ENCODE measurements at regions not wholly inside any gene's neighbourhood (a gene's known extent, or its start where the extent isn't known, plus 50 kb on each side); places are given as distances from the start of the nearest gene placed in this dataset.

GRCh38 chr14:55758796-55759195 is 178.8 kb downstream of the KTN1 start:
- peaks cover 17% of the 10 kb centered on the region for H3K4me1 ChIP-seq (ENCODE audit: insufficient read depth, low read length, poor library complexity, severe bottlenecking)
- no TSS peak for BruUV-seq (replicated peaks)
- H3K27ac ChIP-seq (ENCODE audit: low read depth, low read length, poor library complexity, severe bottlenecking) = no peak overlapping the region
- DNase-seq (ENCODE audit: low spot score) = peak; percentile 21
- H3K27me3 ChIP-seq (replicated peaks; ENCODE audit: insufficient read depth, low read depth, low read length, poor library complexity) = no peaks in the 10 kb centered on the region
- H3K36me3 ChIP-seq (ENCODE audit: insufficient read depth, low read length, poor library complexity, severe bottlenecking) = no peaks in the 10 kb centered on the region
- no peak for TF ChIP-seq EZH2 (IDR thresholded peaks at IDR 0.05; ENCODE audit: borderline replicate concordance, low read depth, low read length, poor library complexity, severe bottlenecking)
- TF ChIP-seq, protein P1, sequence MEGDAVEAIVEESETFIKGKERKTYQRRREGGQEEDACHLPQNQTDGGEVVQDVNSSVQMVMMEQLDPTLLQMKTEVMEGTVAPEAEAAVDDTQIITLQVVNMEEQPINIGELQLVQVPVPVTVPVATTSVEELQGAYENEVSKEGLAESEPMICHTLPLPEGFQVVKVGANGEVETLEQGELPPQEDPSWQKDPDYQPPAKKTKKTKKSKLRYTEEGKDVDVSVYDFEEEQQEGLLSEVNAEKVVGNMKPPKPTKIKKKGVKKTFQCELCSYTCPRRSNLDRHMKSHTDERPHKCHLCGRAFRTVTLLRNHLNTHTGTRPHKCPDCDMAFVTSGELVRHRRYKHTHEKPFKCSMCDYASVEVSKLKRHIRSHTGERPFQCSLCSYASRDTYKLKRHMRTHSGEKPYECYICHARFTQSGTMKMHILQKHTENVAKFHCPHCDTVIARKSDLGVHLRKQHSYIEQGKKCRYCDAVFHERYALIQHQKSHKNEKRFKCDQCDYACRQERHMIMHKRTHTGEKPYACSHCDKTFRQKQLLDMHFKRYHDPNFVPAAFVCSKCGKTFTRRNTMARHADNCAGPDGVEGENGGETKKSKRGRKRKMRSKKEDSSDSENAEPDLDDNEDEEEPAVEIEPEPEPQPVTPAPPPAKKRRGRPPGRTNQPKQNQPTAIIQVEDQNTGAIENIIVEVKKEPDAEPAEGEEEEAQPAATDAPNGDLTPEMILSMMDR (conservative IDR thresholded peaks at IDR 0.05; ENCODE audit: low read depth, low read length) = no peak
- intact Hi-C loops (cut with micrococcal nuclease; ENCODE audit: unreplicated experiment) = no loop called here
- no peaks in the 10 kb centered on the region for H3K9me3 ChIP-seq (ENCODE audit: low read depth, low read length, poor library complexity, severe bottlenecking)
- ChIA-PET POLR2A (ENCODE audit: low non-redundant PET) (no interaction called here), CTCF (no interaction called here)
- no peak overlapping the region for H3K4me3 ChIP-seq (ENCODE audit: low read depth, low read length, poor library complexity, severe bottlenecking)

- no TSS peak for BruUV-seq (replicated peaks)
- POLR2A ChIA-PET (ENCODE audit: low non-redundant PET) = no interaction called here
- H3K36me3 ChIP-seq (ENCODE audit: insufficient read depth, low read length, poor library complexity, severe bottlenecking) = no peaks in the 10 kb centered on the region
- no peak for DNase-seq (ENCODE audit: low spot score)
- peaks cover 17% of the 10 kb centered on the region for H3K4me1 ChIP-seq (ENCODE audit: insufficient read depth, low read length, poor library complexity, severe bottlenecking)
- TF ChIP-seq EZH2 (IDR thresholded peaks at IDR 0.05; ENCODE audit: borderline replicate concordance, low read depth, low read length, poor library complexity, severe bottlenecking) = no peak
- TF ChIP-seq, protein P1 (conservative IDR thresholded peaks at IDR 0.05; ENCODE audit: low read depth, low read length) = no peak
- H3K27me3 ChIP-seq (replicated peaks; ENCODE audit: insufficient read depth, low read depth, low read length, poor library complexity) = no peaks in the 10 kb centered on the region
- CTCF ChIA-PET = no interaction called here
- no peak overlapping the region for H3K4me3 ChIP-seq (ENCODE audit: low read depth, low read length, poor library complexity, severe bottlenecking)
- no peaks in the 10 kb centered on the region for H3K9me3 ChIP-seq (ENCODE audit: low read depth, low read length, poor library complexity, severe bottlenecking)
- H3K27ac ChIP-seq (ENCODE audit: low read depth, low read length, poor library complexity, severe bottlenecking) = no peak overlapping the region
- intact Hi-C loops (cut with micrococcal nuclease; ENCODE audit: unreplicated experiment) = no loop called here
Measured at GRCh38 chr14:55760789-55761566, 181.0 kb downstream of the KTN1 start.

- peaks cover 17% of the 10 kb centered on the region for H3K4me1 ChIP-seq (ENCODE audit: insufficient read depth, low read length, poor library complexity, severe bottlenecking)
- POLR2A ChIA-PET (ENCODE audit: low non-redundant PET) = no interaction called here
- no peak overlapping the region for H3K27ac ChIP-seq (ENCODE audit: low read depth, low read length, poor library complexity, severe bottlenecking)
- CTCF ChIA-PET = no interaction called here
- BruUV-seq (replicated peaks) = no TSS peak
- no peaks in the 10 kb centered on the region for H3K9me3 ChIP-seq (ENCODE audit: low read depth, low read length, poor library complexity, severe bottlenecking)
- DNase-seq (ENCODE audit: low spot score) = no peak
- no peaks in the 10 kb centered on the region for H3K36me3 ChIP-seq (ENCODE audit: insufficient read depth, low read length, poor library complexity, severe bottlenecking)
- H3K27me3 ChIP-seq (replicated peaks; ENCODE audit: insufficient read depth, low read depth, low read length, poor library complexity) = no peaks in the 10 kb centered on the region
- no peak overlapping the region for H3K4me3 ChIP-seq (ENCODE audit: low read depth, low read length, poor library complexity, severe bottlenecking)
- TF ChIP-seq EZH2 (IDR thresholded peaks at IDR 0.05; ENCODE audit: borderline replicate concordance, low read depth, low read length, poor library complexity, severe bottlenecking) = no peak
- TF ChIP-seq, protein P1 (conservative IDR thresholded peaks at IDR 0.05; ENCODE audit: low read depth, low read length) = no peak
- intact Hi-C loops (cut with micrococcal nuclease; ENCODE audit: unreplicated experiment) = no loop called here
Measured at GRCh38 chr14:55761651-55762050, 181.6 kb downstream of the KTN1 start.
